Body of pancreas (tissue), 4 donors: ENCODE measurements at regions not wholly inside any gene's neighbourhood (a gene's known extent, or its start where the extent isn't known, plus 50 kb on each side); places are given as distances from the start of the nearest gene placed in this dataset.

Source experiments
- ATAC-seq: fragments of 150-250 bp; one replicate; pipeline ENCODE4 v1.9.1; 2016
- DNase-seq, 4 donors: peaks; one replicate each; pipeline ENCODE4 v3.0.0-alpha.2; 2019
- H3K27ac ChIP-seq, 4 donors: fragments of 200-600 bp; sonication (generic); 1 replicate in 3 of 4; 2 replicates in 1 of 4; pipeline versions ENCODE4 v1.5.1 to v1.6.1; 2016 to 2019; ENCODE audit warnings: mild to moderate bottlenecking in 1 of 4, mixed read lengths in 1 of 4, moderate library complexity in 1 of 4
- H3K27me3 ChIP-seq, 2 donors: fragments of 200-600 bp; sonication (generic); one replicate each; pipeline ENCODE4 v1.6.0; 2016; ENCODE audit warnings: mild to moderate bottlenecking in 1 of 2
- H3K36me3 ChIP-seq, 2 donors: fragments of 200-600 bp; sonication (generic); replicated peaks in 1 of 2; 2 replicates each; pipeline ENCODE4 v1.5.1; 2016; ENCODE audit warnings: low read depth in 2 of 2; ENCODE audit not compliant: insufficient read depth in 1 of 2
- H3K4me1 ChIP-seq: fragments of 200-600 bp; sonication (generic); one replicate; pipeline ENCODE4 v1.6.0; 2016
- H3K4me3 ChIP-seq, 2 donors: fragments of 200-600 bp; sonication (generic); 1 replicate in 1 of 2; 2 replicates in 1 of 2; pipeline ENCODE4 v1.5.1; 2016 to 2019
- H3K9me3 ChIP-seq, 3 donors: fragments of 200-600 bp; sonication (generic); 1 replicate in 2 of 3; 2 replicates in 1 of 3; pipeline ENCODE4 v1.5.1; 2016
- POLR2A ChIP-seq, 3 donors: fragments of 450-650 bp; IDR thresholded peaks; one replicate each; pipeline ENCODE4 v1.6.1; 2016; ENCODE audit warnings: antibody characterized with exemption in 3 of 3, mild to moderate bottlenecking in 2 of 3
- WGBS, 2 donors: methylation state at CpG; one replicate each; pipeline ENCODE4 v1.1.5; 2017; 5-methylcytosine and 5-hydroxymethylcytosine counted together
- intact Hi-C: fragments of 100-400 bp; cut with DNase I; formaldehyde crosslinking; loops from one replicate; pipeline ENCODE4 v1.15.1; 2023
- TF ChIP-seq, protein P1 (sequence below), 7 experiments: fragments of 450-650 bp in 4 of 7; fragments of 200-600 bp in 3 of 7; sonication (generic) in 3 of 7; IDR thresholded peaks; one replicate each; pipeline ENCODE4 v1.5.1; 2016 to 2019; ENCODE audit warnings: antibody characterized with exemption in 7 of 7

DNA sequence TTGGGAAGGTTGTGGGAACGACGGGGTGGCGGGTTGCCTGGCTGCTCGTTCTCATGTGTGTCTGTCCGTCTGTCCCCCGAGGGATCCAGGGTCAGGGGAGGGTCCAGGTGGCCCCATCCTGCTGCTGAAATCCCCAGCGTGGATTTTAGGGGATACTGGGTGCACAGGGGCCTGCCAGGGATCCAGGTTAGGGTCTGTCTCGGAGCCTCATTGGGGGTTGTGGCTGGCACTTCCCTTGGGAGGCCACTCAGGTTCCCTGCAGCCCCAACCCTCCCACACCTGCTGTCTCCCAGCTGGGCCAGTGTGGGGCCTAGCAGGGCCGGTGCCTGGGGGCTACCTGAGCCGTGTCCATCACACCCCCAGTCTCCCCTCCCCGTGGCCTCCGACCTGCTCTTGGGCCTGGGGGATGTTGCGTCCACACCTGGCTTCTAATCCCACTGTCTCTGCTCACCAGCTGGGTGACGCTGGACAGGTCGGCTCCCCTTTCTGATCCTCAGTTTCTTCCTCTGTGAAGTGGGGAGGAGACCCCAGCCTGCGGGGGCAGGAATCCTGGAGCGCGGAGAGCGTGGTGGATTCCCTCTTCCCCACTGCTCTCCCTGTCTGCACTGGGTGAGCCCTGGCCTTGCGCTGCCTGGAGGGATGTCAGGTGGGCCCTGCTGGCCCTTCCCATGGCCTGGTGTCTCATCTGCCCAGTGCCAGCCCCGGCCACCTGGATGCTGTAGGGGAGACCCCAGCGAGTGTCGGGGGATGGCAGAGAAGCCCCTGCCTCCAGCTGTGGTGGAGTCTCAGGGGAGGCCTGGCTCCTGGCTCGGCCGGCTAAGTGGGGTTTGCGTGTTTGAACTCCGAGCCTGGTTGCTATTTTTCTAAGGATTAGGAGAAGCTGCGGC is 81.6 kb downstream of the UNCX start:
- H3K4me1 ChIP-seq: no peaks in the 10 kb centered on the region
- H3K9me3 ChIP-seq: no peaks in the 10 kb centered on the region
- DNase-seq (peak in 1 of 4 donors; percentile 9), ATAC-seq (no peak)
- no peaks in the 10 kb centered on the region for H3K36me3 ChIP-seq
- no peaks in the 10 kb centered on the region for H3K27me3 ChIP-seq
- H3K27ac ChIP-seq: no peak overlapping the region
- WGBS, 2 donors: 65 to 93% methylated on average over 3 to 21 of the region's 28 CpGs
- H3K4me3 ChIP-seq: no peak overlapping the region
- TF ChIP-seq, protein P1, sequence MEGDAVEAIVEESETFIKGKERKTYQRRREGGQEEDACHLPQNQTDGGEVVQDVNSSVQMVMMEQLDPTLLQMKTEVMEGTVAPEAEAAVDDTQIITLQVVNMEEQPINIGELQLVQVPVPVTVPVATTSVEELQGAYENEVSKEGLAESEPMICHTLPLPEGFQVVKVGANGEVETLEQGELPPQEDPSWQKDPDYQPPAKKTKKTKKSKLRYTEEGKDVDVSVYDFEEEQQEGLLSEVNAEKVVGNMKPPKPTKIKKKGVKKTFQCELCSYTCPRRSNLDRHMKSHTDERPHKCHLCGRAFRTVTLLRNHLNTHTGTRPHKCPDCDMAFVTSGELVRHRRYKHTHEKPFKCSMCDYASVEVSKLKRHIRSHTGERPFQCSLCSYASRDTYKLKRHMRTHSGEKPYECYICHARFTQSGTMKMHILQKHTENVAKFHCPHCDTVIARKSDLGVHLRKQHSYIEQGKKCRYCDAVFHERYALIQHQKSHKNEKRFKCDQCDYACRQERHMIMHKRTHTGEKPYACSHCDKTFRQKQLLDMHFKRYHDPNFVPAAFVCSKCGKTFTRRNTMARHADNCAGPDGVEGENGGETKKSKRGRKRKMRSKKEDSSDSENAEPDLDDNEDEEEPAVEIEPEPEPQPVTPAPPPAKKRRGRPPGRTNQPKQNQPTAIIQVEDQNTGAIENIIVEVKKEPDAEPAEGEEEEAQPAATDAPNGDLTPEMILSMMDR (IDR thresholded peaks at IDR 0.05): no peak
- no peak for TF ChIP-seq POLR2A (IDR thresholded peaks at IDR 0.05)
- intact Hi-C loops: no loop called here

DNA sequence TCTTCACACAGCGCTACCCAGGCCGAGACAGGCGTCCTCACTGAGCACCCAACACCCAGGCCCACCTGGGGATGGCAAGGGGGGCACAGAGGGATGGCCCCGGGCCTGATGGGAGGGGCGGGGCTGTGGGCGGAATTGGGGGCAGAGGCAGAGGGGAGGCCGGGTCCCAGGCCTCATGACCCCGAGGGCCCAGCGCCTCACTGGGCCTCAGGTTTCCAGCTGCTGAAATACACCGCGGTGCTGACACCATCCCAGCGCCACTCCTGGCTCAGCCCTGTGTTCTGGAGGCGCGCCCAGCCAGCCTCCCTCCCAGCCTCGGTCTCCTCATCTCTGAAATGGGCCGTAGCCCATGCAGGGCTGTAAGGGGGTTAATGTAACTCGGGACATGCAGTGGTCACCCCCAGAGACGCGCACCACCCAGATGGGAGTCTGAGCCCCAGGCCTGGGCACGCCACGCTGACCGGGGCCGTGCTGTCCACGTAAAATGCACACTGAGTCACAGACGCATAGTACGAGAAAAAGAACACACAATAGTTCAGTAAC is 82.3 kb downstream of the UNCX start:
- 79 to 82% methylated on average over 11 to 19 of the region's 26 CpGs for WGBS, 2 donors
- Histone ChIP-seq H3K9me3 (no peaks in the 10 kb centered on the region), H3K4me1 (no peaks in the 10 kb centered on the region), H3K4me3 (no peak overlapping the region), H3K36me3 (no peaks in the 10 kb centered on the region), H3K27ac (no peak overlapping the region), H3K27me3 (no peaks in the 10 kb centered on the region)
- TF ChIP-seq POLR2A (IDR thresholded peaks at IDR 0.05): no peak
- TF ChIP-seq, protein P1 (IDR thresholded peaks at IDR 0.05): no peak
- DNase-seq: no peak
- intact Hi-C loops: no loop called here
- no peak for ATAC-seq

DNA sequence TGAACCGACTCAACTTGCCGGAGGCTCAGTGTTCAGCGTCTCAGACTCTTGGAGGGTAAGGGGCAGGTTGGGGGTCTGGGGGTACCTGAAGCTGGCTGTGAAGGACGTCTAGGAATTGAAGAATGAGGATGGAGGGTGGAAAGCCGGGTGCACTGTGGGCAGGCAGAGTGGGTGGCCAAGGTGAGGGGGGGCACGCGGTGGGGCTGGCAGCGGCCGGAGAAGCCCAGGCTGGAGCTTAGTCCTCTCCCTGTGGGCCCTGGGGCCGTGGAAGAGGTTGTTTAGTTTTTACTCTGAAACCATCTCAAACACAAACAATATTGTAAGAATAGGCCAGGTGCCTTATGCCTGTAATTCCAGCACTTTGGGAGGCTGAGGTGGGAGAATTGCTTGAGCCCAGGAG is 83.4 kb downstream of the UNCX start:
- no peaks in the 10 kb centered on the region for H3K4me1 ChIP-seq
- no peaks in the 10 kb centered on the region for H3K27me3 ChIP-seq
- ATAC-seq: no peak
- intact Hi-C loops: no loop called here
- 65 to 66% methylated on average over 6 to 10 of the region's 10 CpGs for WGBS, 2 donors
- H3K4me3 ChIP-seq: no peak overlapping the region
- TF ChIP-seq, protein P1 (IDR thresholded peaks at IDR 0.05): no peak
- no peak for TF ChIP-seq POLR2A (IDR thresholded peaks at IDR 0.05)
- DNase-seq: peak in 1 of 4 donors; percentile 5
- H3K36me3 ChIP-seq: no peaks in the 10 kb centered on the region
- no peak overlapping the region for H3K27ac ChIP-seq
- H3K9me3 ChIP-seq: no peaks in the 10 kb centered on the region

DNA sequence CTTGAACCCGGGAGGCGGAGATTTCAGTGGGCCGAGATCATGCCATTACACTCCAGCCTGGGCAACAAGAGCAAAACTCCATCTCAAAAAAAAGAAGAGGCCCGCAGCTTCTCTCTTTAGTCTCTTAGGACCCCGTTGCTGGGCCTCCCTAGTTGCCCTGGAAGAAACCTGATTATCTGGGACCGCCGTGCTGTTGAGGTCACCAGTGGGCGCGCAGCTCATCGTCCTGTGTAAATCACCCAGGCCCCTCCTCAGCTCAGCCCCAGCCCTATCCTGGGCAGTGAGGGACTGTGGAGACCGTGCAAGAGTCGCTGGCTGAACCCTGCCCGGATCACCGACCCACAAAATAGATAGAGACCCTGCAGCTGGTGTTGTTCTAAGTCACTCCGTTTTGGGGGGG is 85.0 kb downstream of the UNCX start:
- TF ChIP-seq POLR2A (IDR thresholded peaks at IDR 0.05): no peak
- TF ChIP-seq, protein P1 (IDR thresholded peaks at IDR 0.05): no peak
- intact Hi-C loops: no loop called here
- WGBS, 2 donors: 71 to 79% methylated on average over 7 to 15 of the region's 15 CpGs
- ATAC-seq (no peak), DNase-seq (no peak)
- no peaks in the 10 kb centered on the region for H3K4me1 ChIP-seq
- no peaks in the 10 kb centered on the region for H3K36me3 ChIP-seq
- H3K4me3 ChIP-seq: no peak overlapping the region
- H3K27me3 ChIP-seq: peaks cover 0 to 4% of the 10 kb centered on the region in 2 donors
- no peak overlapping the region for H3K27ac ChIP-seq
- H3K9me3 ChIP-seq: no peaks in the 10 kb centered on the region
